ENCODE measurements at regions not wholly inside any gene's neighbourhood (a gene's known extent, or its start where the extent isn't known, plus 50 kb on each side); places are given as distances from the start of the nearest gene placed in this dataset.

DNA sequence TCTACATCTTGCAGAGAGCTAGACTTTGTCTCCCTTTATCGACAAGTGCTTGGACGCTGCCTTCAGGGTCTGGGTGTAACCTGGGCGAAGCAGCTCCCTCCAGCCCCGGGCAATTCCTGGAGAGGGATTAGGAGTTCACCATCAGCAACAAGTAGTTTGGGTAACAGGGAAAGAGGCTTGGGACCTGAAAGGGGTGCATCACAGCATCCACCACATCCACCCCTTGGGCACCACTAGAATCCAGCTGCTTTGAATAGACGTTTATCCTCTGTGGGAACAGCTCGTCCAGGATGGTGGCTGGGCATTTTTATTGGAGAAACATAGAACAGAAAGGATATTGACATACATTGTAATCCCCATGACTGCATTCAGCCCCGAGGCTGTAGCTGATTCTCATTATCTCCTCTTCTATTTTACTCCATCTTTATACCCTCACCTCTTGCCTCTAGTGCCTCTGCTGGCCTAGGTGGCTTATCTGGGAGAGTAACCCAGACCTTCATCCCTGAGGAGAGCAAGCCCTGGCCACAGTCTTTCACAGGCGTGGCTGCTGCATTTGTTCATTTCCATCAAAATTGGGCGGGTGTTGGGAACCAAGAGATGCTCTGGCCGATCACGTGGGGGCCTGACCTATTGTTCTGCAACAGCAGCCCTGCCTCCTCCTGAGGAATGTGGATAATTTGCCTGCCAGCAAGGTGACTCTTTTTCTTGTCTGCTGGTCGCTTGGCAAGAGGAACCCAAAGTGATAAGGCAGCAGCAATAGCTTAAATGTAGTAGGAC lies 109.2 kb upstream of the RALGAPA2 start:
- 86 to 92% methylated on average over 11 to 12 of the region's 12 CpGs for WGBS, 2 donors
- intact Hi-C loops (cut with DNase I) = no loop called here
- Histone ChIP-seq H3K27ac (no peak overlapping the region), H3K4me3 (replicated peaks in 1 of 3) (no peak overlapping the region), H3K4me1 (peaks cover 0 to 9% of the 10 kb centered on the region in 2 donors), H3K36me3 (no peaks in the 10 kb centered on the region), H3K27me3 (no peaks in the 10 kb centered on the region), H3K9me3 (no peaks in the 10 kb centered on the region)
- DNase-seq = no peak
- TF ChIP-seq POLR2A (IDR thresholded peaks at IDR 0.05) = no peak
- TF ChIP-seq CTCF (IDR thresholded peaks at IDR 0.05) = no peak

- DNase-seq = no peak
- Histone ChIP-seq H3K4me1 (peaks cover 0 to 9% of the 10 kb centered on the region in 2 donors), H3K9me3 (no peaks in the 10 kb centered on the region), H3K27ac (no peak overlapping the region), H3K4me3 (replicated peaks in 1 of 3) (no peak overlapping the region), H3K36me3 (no peaks in the 10 kb centered on the region), H3K27me3 (no peaks in the 10 kb centered on the region)
- intact Hi-C loops (cut with DNase I) = no loop called here
- WGBS, 2 donors = 78 to 80% methylated on average over 8 of the region's 9 CpGs
- no peak for TF ChIP-seq CTCF (IDR thresholded peaks at IDR 0.05)
- no peak for TF ChIP-seq POLR2A (IDR thresholded peaks at IDR 0.05)
These were observed 108.5 kb upstream of the RALGAPA2 start for GRCh38 chr20:20820785-20821483.

DNA sequence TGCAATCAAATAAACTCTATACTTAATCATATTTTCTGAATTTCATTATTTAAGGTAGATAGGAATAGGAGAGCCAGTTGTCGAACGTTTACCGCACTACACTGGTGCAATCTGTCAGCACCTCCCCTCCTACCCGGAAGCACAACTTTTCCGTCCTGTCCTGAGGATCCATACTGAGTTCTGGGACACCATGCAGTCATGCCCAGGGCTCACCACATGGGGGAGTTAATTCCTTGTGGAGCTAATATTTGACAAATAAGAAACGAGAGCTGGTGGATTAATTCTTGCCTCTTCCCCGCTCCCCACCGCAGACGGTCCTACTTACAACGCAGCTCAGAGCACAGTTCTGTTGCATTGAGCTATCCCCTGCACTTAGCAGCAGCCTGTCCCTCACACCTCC lies 107.7 kb upstream of the RALGAPA2 start:
- Histone ChIP-seq H3K4me1 (peaks cover 0 to 6% of the 10 kb centered on the region in 2 donors), H3K9me3 (no peaks in the 10 kb centered on the region), H3K36me3 (no peaks in the 10 kb centered on the region), H3K4me3 (replicated peaks in 1 of 3) (no peak overlapping the region), H3K27ac (no peak overlapping the region), H3K27me3 (no peaks in the 10 kb centered on the region)
- 74 to 82% methylated on average over 10 of the region's 10 CpGs for WGBS, 2 donors
- intact Hi-C loops (cut with DNase I) = no loop called here
- TF ChIP-seq CTCF (IDR thresholded peaks at IDR 0.05) (peak in 2 of 6 experiments; percentile 23 to 24), POLR2A (IDR thresholded peaks at IDR 0.05) (no peak)
- no peak for DNase-seq

DNA sequence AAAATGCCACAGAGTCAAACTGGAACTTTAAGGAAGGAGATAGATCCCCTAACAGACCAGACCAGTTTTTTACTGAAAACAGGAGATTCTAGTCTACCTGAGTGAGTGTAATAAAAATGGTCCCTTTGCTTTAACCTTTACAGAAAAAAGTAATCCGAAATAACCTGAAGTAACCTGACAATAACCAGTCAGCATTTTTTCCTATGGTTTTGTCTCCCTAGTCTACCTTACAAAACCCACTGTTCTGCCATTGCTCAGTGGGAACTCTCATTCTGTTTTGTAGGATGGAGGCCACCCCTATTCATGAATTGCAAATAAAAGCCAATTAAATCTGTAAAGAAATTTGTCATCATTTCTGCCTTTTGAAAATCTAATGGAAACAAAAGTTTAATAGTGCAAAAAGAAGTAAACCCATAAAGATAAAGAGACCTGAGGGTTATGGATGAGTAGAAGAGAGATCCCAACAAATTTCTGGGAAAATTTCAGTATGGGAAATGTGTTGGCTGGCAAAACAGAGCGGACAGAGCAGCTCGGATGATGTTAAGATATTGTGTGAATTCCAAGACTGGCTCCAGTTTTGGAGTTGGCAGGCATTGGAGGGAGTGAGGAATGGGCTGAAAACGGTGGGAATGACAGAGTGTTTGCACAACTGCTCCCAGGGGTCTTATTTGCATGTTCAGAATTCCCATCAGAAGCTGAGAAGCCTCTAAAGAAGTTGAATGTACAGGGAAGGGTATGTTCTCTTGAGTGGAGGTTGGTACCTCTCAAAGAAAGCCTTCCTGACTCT lies 104.7 kb upstream of the RALGAPA2 start:
- Histone ChIP-seq H3K27ac (no peak overlapping the region), H3K9me3 (no peaks in the 10 kb centered on the region), H3K4me3 (replicated peaks in 1 of 3) (no peak overlapping the region), H3K4me1 (no peaks in the 10 kb centered on the region), H3K27me3 (no peaks in the 10 kb centered on the region), H3K36me3 (no peaks in the 10 kb centered on the region)
- 68 to 69% methylated on average over 4 of the region's 4 CpGs for WGBS, 2 donors
- TF ChIP-seq CTCF (IDR thresholded peaks at IDR 0.05) (no peak), POLR2A (IDR thresholded peaks at IDR 0.05) (no peak)
- no peak for DNase-seq
- intact Hi-C loops (cut with DNase I) = no loop called here

All from thyroid gland (tissue), 4 donors.